Mesendoderm (in vitro differentiated cells): ENCODE measurements at regions not wholly inside any gene's neighbourhood (a gene's known extent, or its start where the extent isn't known, plus 50 kb on each side); places are given as distances from the start of the nearest gene placed in this dataset.
A peak's percentile ranks its signal among the peaks of the same experiment; 100 is the strongest.

ENCODE experiments used
- DNase-seq: peaks from one replicate; pipeline ENCODE4 v3.0.0; 2013
- H2AK5ac ChIP-seq: 2 replicates; pipeline ENCODE4 v1.6.1; 2013; ENCODE audit warnings: low read length, inconsistent platforms
- H2BK120ac ChIP-seq: 2 replicates; pipeline ENCODE4 v1.6.1; 2013; ENCODE audit warnings: low read depth, mild to moderate bottlenecking, low read length, moderate library complexity, mixed read lengths
- H2BK15ac ChIP-seq: replicated peaks from 2 replicates; pipeline ENCODE4 v1.6.1; 2013; ENCODE audit warnings: low read depth, mild to moderate bottlenecking, moderate library complexity
- H2BK5ac ChIP-seq: 2 replicates; pipeline ENCODE4 v1.6.1; 2013; ENCODE audit warnings: low read length, inconsistent platforms
- H3K18ac ChIP-seq: 2 replicates; pipeline ENCODE4 v1.6.1; 2013; ENCODE audit warnings: mild to moderate bottlenecking, low read length, mixed read lengths
- H3K23ac ChIP-seq: one replicate; pipeline ENCODE4 v1.6.1; 2013; ENCODE audit warnings: low read length
- H3K27ac ChIP-seq: 2 replicates; pipeline ENCODE4 v1.5.1; 2013; ENCODE audit warnings: low read depth, mild to moderate bottlenecking, inconsistent platforms, low read length, moderate library complexity
- H3K27me3 ChIP-seq: 2 replicates; pipeline ENCODE4 v1.6.1; 2013; ENCODE audit warnings: low read length, control low read depth, mild to moderate bottlenecking, inconsistent platforms; ENCODE audit not compliant: insufficient read depth, poor library complexity
- H3K36me3 ChIP-seq: 2 replicates; pipeline ENCODE4 v1.6.1; 2013; ENCODE audit warnings: low read length, inconsistent platforms; ENCODE audit not compliant: control insufficient read depth, insufficient read depth
- H3K4ac ChIP-seq: one replicate; pipeline ENCODE4 v1.6.1; 2013; ENCODE audit warnings: low read depth, mild to moderate bottlenecking, low read length, moderate library complexity
- H3K4me1 ChIP-seq: 2 replicates; pipeline ENCODE4 v1.6.1; 2013; ENCODE audit warnings: low read depth, low read length, inconsistent platforms; ENCODE audit not compliant: control insufficient read depth
- H3K4me2 ChIP-seq: 2 replicates; pipeline ENCODE4 v1.6.1; 2013; ENCODE audit warnings: low read length
- H3K4me3 ChIP-seq: 2 replicates; pipeline ENCODE4 v1.5.1; 2013; ENCODE audit warnings: mild to moderate bottlenecking, low read length
- H3K56ac ChIP-seq: one replicate; pipeline ENCODE4 v1.6.1; 2013; ENCODE audit warnings: low read length
- H3K79me1 ChIP-seq: 2 replicates; pipeline ENCODE4 v1.6.1; 2013; ENCODE audit warnings: low read length, inconsistent platforms
- H3K79me2 ChIP-seq: 2 replicates; pipeline ENCODE4 v1.6.1; 2013; ENCODE audit warnings: mild to moderate bottlenecking, low read length; ENCODE audit not compliant: control insufficient read depth, insufficient read depth
- H3K9ac ChIP-seq: 2 replicates; pipeline ENCODE4 v1.6.1; 2013; ENCODE audit warnings: low read length, inconsistent platforms
- H4K5ac ChIP-seq: one replicate; pipeline ENCODE4 v1.6.1; 2013; ENCODE audit warnings: low read length
- H4K8ac ChIP-seq: one replicate; pipeline ENCODE4 v1.6.1; 2013; ENCODE audit warnings: low read depth, mild to moderate bottlenecking, control low read depth, low read length, moderate library complexity
- WGBS: extraction: QIAGEN DNeasy Blood & Tissue Kit; methylation state at CpG from one replicate; pipeline ENCODE4 v1.1.7; 2013; ENCODE audit warnings: low lambda C conversion rate, missing lambda C conversion rate; ENCODE audit not compliant: insufficient coverage; ENCODE audit errors: extremely low coverage; 5-methylcytosine and 5-hydroxymethylcytosine counted together

- Histone ChIP-seq H4K8ac (no peak overlapping the region), H3K27me3 (no peaks in the 10 kb centered on the region), H3K27ac (no peak overlapping the region), H3K23ac (no peak overlapping the region), H3K4me1 (no peaks in the 10 kb centered on the region), H3K56ac (no peak overlapping the region), H3K36me3 (no peaks in the 10 kb centered on the region), H3K79me2 (no peaks in the 10 kb centered on the region), H2BK120ac (no peak overlapping the region), H3K18ac (no peak overlapping the region), H2BK5ac (no peak overlapping the region), H3K4me2 (no peak overlapping the region), H2BK15ac (no peak overlapping the region), H3K9ac (no peak overlapping the region), H2AK5ac (no peak overlapping the region), H4K5ac (no peak overlapping the region), H3K4me3 (no peak overlapping the region), H3K79me1 (no peaks in the 10 kb centered on the region), H3K4ac (no peak overlapping the region)
- no CpG with 5 or more reads among the region's 8 CpGs for WGBS
- DNase-seq, result no peak
Measured at GRCh38 chr16:48445782-48446533, 60.7 kb upstream of the SIAH1 start.

DNA sequence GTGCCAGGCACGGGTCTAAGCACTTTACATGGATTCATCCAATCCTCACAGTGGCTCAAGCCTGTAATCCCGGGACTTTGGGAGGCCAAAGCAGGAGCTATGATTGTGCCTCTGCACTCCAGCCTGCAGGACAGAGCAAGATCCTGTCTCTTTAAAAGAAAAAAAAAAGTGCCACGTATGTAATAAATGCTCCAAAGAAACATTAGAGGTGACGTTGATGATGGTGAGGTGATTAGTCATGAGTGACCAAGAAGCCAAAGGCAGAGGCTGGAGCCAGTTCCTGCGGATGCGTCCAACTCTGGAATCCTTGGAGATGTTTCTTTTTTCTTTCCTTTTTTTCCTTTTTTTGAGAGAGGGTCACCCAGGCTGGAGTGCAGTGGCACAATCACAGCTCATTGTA lies 59.4 kb upstream of the SIAH1 start:
- Histone ChIP-seq H4K8ac (no peak overlapping the region), H4K5ac (no peak overlapping the region), H2AK5ac (no peak overlapping the region), H2BK15ac (no peak overlapping the region), H3K36me3 (no peaks in the 10 kb centered on the region), H3K23ac (no peak overlapping the region), H3K18ac (no peak overlapping the region), H3K79me1 (no peaks in the 10 kb centered on the region), H3K4me2 (no peak overlapping the region), H2BK120ac (no peak overlapping the region), H3K4ac (no peak overlapping the region), H3K9ac (no peak overlapping the region), H3K56ac (no peak overlapping the region), H3K4me1 (no peaks in the 10 kb centered on the region), H3K27ac (no peak overlapping the region), H3K4me3 (no peak overlapping the region), H2BK5ac (no peak overlapping the region), H3K79me2 (no peaks in the 10 kb centered on the region), H3K27me3 (no peaks in the 10 kb centered on the region)
- no peak for DNase-seq
- no CpG with 5 or more reads among the region's 6 CpGs for WGBS

DNA sequence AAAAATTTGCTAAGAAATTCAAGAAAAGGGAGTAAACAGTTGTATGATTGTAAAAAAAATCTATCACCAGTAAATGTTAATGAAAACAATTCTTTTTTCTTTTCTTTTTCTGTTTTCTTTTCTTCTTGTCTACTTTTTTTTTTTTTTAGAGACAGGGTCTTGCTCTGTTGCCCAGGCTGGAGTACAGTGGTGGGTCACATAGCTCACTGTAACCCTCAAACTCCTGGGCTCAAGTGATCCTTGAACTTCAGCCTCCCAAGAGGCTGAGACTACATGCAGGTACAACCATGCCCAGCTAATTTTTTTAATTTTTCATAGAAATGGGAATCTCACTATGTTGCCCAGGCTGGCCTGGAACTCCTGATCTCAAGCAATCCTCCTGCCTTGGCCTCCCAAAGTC lies 57.2 kb upstream of the SIAH1 start:
- Histone ChIP-seq H3K27ac (no peak overlapping the region), H3K4ac (no peak overlapping the region), H2AK5ac (no peak overlapping the region), H3K4me2 (no peak overlapping the region), H3K4me1 (no peaks in the 10 kb centered on the region), H3K18ac (no peak overlapping the region), H3K56ac (no peak overlapping the region), H3K23ac (no peak overlapping the region), H3K79me2 (no peaks in the 10 kb centered on the region), H4K8ac (no peak overlapping the region), H3K4me3 (no peak overlapping the region), H2BK5ac (no peak overlapping the region), H3K36me3 (no peaks in the 10 kb centered on the region), H4K5ac (no peak overlapping the region), H2BK120ac (no peak overlapping the region), H3K79me1 (no peaks in the 10 kb centered on the region), H2BK15ac (no peak overlapping the region), H3K9ac (no peak overlapping the region), H3K27me3 (no peaks in the 10 kb centered on the region)
- no peak for DNase-seq

GRCh38 chr16:48441863-48442279 lies 56.7 kb upstream of the SIAH1 start:
- H2AK5ac ChIP-seq, result no peak overlapping the region
- H3K36me3 ChIP-seq, result no peaks in the 10 kb centered on the region
- H3K79me2 ChIP-seq, result no peaks in the 10 kb centered on the region
- H3K27me3 ChIP-seq, result no peaks in the 10 kb centered on the region
- H3K4ac ChIP-seq, result no peak overlapping the region
- no peak overlapping the region for H2BK5ac ChIP-seq
- no peaks in the 10 kb centered on the region for H3K4me1 ChIP-seq
- no peak for DNase-seq
- H2BK15ac ChIP-seq, result no peak overlapping the region
- H3K9ac ChIP-seq, result no peak overlapping the region
- H3K18ac ChIP-seq, result no peak overlapping the region
- WGBS, result no CpG with 5 or more reads among the region's 5 CpGs
- no peak overlapping the region for H4K5ac ChIP-seq
- no peak overlapping the region for H3K4me2 ChIP-seq
- H3K27ac ChIP-seq, result no peak overlapping the region
- H3K79me1 ChIP-seq, result no peaks in the 10 kb centered on the region
- H3K23ac ChIP-seq, result no peak overlapping the region
- no peak overlapping the region for H3K56ac ChIP-seq
- no peak overlapping the region for H4K8ac ChIP-seq
- no peak overlapping the region for H3K4me3 ChIP-seq
- H2BK120ac ChIP-seq, result no peak overlapping the region

DNA sequence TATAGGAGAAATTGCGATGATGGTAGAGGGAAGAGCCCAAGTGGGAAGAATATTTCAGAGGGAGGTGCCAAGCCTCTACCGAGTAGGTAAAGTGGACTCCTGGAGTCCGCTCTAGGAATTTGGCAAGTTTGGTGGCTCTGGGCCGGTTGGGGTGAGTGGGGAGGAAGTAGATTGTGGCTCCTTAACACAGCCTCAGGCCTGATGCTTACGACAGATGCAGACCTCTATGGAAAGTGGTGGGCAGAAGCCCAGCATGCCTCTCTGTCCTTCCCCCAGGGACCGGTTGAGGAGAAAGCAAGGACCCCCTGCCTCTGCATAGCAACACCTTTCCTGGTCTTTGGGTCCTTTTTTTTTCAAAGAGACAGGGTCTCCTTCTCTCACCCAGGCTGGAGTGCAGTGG lies 55.9 kb upstream of the SIAH1 start:
- Histone ChIP-seq H3K4me3 (no peak overlapping the region), H3K4me2 (no peak overlapping the region), H2BK15ac (no peak overlapping the region), H3K9ac (no peak overlapping the region), H3K79me2 (no peaks in the 10 kb centered on the region), H3K18ac (no peak overlapping the region), H3K23ac (no peak overlapping the region), H2BK120ac (no peak overlapping the region), H2AK5ac (no peak overlapping the region), H3K79me1 (no peaks in the 10 kb centered on the region), H4K5ac (no peak overlapping the region), H3K4me1 (no peaks in the 10 kb centered on the region), H3K36me3 (no peaks in the 10 kb centered on the region), H3K27ac (no peak overlapping the region), H3K4ac (no peak overlapping the region), H2BK5ac (no peak overlapping the region), H3K27me3 (no peaks in the 10 kb centered on the region), H4K8ac (no peak overlapping the region), H3K56ac (no peak overlapping the region)
- WGBS, result 100% methylated on average over 1 of the region's 6 CpGs
- DNase-seq, result peak; percentile 57

DNA sequence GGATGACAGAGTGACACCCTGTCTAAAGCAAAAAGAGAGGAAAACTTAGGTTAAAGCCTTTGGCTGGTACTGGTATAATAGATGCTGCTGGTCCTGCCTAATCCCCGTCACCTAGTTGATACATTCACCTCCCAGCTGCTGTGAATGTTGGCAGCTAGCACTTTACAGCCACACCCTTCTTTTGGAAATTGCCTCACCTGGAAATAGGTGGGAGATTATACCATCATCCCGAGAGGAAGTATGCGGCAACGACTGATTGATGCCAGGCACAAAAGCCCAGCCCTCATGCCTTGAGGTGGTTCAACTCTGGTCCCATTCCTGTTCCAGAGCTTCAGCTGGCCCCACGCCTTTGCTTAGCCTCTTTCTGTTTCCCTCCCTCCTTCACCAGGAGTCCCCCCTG lies 53.2 kb upstream of the SIAH1 start:
- H3K23ac ChIP-seq, result no peak overlapping the region
- H3K27me3 ChIP-seq, result no peaks in the 10 kb centered on the region
- no CpG with 5 or more reads among the region's 5 CpGs for WGBS

More for the DNA sequence above, 53.2 kb upstream of the SIAH1 start:
- Histone ChIP-seq H3K18ac (no peak overlapping the region), H4K8ac (no peak overlapping the region), H3K79me2 (no peaks in the 10 kb centered on the region), H3K4me2 (no peak overlapping the region), H4K5ac (no peak overlapping the region), H2BK5ac (no peak overlapping the region), H3K4me1 (no peaks in the 10 kb centered on the region), H3K79me1 (no peaks in the 10 kb centered on the region), H3K4me3 (no peak overlapping the region), H2AK5ac (no peak overlapping the region), H3K4ac (no peak overlapping the region), H3K27ac (no peak overlapping the region), H2BK15ac (no peak overlapping the region), H3K9ac (no peak overlapping the region), H2BK120ac (no peak overlapping the region), H3K36me3 (no peaks in the 10 kb centered on the region), H3K56ac (no peak overlapping the region)
- no peak for DNase-seq
